GM19023 (cell line): ENCODE measurements at regions not wholly inside any gene's neighbourhood (a gene's known extent, or its start where the extent isn't known, plus 50 kb on each side); places are given as distances from the start of the nearest gene placed in this dataset.
"Not testable (repeated sequence)": the region's sequence is repeated elsewhere in the genome, so short reads cannot be mapped to it uniquely, and the experiment has no call there.

Experiments
- ATAC-seq: cut with Tn5 transposase; IDR thresholded peaks from one replicate; pipeline ENCODE4 v1.9.1; 2021; ENCODE audit warnings: mild to moderate bottlenecking, moderate library complexity; ENCODE audit not compliant: unreplicated experiment

DNA sequence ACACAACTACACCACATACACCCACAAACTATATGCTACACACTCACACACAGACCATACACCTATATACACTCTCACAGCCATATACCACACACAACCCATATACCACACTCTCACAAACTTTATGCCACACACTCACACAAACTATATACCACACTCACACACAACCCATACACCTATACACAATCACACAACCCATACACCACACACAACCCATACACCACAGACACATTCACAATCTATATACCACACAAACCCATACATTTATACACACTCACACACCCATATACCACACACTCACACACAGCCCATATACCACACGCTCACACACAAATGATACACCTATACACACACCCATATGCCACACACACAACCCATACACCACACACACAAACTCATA is 163.3 kb downstream of the TMEM121 start:
- ATAC-seq, result no peak

- no peak for ATAC-seq
These were observed 164.3 kb downstream of the TMEM121 start for GRCh38 chr14:105690671-105691070.

DNA sequence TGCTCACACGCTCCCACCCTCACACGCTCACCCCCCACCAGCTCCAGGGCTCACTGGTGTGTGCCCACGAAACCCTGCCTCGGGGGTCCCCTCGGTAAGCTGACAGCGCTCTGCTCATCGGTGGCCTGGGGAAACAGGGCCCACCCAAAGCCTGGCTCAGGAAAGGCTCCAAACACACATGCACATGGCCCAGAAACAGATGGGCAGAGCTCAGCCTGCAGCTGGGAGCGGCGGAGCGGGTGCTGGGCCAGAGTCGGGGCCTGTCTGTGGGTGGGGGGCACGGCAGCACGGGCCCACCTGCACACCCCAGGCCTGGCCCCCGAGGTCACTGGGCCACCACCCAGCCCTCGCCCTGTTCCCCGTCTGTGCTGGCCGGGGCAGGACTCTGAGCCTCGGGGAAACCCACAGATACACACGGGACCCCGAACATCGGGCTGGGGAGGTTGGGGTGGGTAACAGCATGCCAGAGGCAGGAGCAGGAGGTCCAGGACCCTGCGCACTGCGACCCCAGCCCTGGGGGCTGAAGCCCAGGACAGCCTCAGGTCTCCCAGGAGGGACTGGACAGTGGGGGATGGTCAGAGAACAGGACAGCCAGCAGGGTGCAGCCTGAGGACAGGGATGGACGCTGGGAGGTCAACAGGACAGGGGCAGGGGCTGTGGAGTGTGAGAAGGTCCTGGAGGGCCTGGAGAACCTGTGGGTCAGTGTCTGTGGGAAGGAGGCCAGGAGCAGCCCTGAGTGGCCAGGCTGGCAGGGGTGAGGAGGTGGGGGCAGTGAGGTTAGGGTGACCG is 165.1 kb downstream of the TMEM121 start:
- ATAC-seq, result not testable (repeated sequence)

- ATAC-seq, result not testable (repeated sequence)
These were observed 165.8 kb downstream of the TMEM121 start for GRCh38 chr14:105692110-105692685.

DNA sequence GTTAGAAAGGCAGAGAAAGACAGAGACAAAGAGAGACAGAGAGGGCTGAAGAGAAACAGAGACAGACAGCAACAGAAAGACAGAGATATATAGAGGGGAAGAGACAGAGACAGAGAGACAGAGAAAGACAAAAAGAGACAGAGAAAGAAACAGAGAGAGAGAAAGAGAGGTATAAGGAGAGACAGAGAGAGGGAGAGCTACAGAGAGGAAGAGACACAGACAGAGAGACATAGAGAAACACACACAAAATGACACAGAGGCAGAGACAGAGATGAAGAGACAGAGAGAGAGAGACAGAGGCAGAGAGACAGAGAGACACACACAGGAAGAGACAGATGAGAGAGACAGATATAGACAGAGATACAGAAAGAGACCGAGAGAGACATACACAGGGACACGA is 168.6 kb downstream of the TMEM121 start:
- no peak for ATAC-seq

DNA sequence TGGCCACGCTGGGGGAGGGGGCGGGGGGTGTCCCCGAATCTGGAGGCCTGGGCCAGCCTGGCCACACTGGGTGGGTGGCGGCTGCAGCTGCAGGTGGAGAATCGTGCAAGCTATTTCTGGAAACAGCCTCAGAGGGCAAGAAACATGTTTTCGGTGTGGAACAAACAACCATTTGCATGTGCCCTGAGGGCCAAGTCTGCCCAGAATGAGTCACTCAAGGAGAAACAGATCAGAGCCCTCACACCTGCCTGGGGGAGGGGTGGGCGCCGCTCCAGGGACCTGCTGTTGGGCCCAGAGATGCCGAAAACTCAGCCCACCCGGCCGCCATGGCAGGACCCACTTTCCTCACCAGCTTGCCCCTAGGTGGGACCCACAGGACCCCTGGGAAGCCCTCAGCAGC is 170.0 kb downstream of the TMEM121 start:
- ATAC-seq, result peak; percentile 52

DNA sequence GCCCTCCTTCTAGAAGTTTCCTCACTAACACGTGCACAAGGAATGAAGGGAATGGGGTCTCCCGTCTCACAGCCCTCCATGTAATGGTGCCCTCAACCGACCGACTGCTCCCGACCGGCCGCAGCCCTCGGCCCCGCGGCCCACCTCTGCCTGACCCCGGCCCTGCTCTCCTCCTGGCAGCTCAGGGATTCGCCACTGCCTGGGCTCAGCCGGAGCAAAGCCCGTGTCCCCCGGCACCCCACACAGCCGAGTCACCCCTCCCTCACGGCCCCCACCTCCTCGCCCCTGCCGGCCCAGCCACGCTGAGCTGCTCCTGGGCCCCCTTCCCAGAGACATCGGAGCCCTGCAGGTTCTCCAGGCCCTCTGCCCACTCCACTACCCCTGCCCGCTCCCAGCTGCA is 171.0 kb downstream of the TMEM121 start:
- not testable (repeated sequence) for ATAC-seq

- ATAC-seq, result not testable (repeated sequence)
These were observed 171.6 kb downstream of the TMEM121 start for GRCh38 chr14:105697955-105698354.

GRCh38 chr14:105698940-105699556 is 172.7 kb downstream of the TMEM121 start:
- ATAC-seq, result not testable (repeated sequence)

DNA sequence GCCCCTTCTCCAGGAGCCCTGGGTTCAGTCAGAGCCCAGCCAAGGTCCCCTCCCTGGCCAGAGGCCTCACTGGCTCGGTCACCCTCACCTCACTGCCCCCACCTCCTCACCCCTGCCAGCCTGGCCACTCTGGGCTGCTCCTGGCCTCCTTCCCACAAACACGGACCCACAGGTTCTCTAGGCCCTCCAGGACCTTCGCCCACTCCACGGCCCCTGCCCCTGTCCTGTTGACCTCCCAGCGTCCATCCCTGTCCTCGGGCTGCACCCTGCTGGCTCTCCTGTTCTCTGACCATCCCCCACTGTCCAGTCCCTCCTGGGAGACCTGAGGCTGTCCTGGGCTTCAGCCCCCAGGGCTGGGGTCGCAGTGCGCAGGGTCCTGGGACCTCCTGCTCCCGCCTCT is 173.3 kb downstream of the TMEM121 start:
- ATAC-seq, result not testable (repeated sequence)

GRCh38 chr14:105700146-105700545 is 173.8 kb downstream of the TMEM121 start:
- not testable (repeated sequence) for ATAC-seq

- ATAC-seq, result no peak
These were observed 174.4 kb downstream of the TMEM121 start for GRCh38 chr14:105700622-105701288.

DNA sequence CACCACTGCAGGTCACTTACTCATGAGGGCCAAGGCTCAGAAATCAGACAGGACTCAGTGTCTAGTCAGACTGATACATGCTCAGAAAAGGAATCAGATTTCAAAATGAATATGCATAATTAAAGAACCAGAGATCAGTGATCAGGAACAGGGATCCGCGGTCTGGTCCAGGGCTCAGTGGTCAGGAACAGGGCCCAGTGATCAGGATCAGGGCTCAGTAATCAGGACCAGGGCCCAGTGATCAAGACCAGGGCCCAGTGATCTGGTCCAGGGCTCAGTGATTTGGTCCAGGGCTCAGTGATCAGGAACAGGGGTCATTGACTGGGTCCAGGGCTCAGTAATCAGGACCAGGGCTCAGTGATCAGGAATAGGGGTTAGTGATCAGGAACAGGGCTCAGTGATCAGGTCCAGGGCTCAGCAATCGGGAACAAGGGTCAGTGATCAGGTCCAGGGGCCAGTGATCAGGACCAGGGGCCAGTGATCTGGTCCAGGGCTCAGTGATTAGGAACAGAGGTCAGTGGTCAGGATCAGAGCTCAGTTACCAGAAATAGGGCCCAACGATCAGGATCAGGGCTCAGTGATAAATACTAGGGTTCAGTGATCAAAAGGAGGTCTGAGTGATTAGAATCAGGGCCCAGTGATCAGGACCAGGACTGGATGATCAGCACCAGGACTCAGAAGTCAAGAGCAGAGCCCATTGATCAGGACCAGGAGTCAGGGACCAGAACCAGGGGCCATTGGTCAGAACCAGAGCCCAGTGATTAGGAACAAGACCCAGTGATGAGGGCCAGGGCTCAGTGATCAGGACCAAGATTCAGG is 175.3 kb downstream of the TMEM121 start:
- ATAC-seq, result no peak

DNA sequence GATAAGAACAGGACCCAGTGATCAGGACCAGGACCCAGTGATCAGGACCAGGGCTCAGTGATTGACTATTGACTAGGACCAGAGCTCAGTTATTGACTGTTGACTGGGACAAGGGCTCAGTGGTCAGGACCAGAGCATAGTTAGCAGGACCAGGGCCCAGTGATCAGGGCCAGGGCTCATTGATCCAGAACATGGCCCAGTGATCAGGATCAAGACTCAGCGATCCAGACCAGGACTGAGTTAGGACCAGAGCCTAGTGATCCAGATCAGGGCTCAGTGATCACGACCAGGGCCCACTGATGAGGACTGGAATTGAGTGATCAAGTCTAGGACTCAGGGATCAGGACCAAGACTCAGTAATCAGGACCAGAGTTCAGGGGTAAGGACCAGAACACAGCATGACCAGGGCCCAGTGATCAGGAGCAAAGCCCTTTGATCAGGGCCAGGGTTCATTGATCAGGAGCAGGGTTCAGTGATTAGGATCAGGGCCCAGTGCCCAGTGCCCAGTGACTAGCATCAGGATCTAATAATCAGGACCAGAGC is 176.0 kb downstream of the TMEM121 start:
- no peak for ATAC-seq

DNA sequence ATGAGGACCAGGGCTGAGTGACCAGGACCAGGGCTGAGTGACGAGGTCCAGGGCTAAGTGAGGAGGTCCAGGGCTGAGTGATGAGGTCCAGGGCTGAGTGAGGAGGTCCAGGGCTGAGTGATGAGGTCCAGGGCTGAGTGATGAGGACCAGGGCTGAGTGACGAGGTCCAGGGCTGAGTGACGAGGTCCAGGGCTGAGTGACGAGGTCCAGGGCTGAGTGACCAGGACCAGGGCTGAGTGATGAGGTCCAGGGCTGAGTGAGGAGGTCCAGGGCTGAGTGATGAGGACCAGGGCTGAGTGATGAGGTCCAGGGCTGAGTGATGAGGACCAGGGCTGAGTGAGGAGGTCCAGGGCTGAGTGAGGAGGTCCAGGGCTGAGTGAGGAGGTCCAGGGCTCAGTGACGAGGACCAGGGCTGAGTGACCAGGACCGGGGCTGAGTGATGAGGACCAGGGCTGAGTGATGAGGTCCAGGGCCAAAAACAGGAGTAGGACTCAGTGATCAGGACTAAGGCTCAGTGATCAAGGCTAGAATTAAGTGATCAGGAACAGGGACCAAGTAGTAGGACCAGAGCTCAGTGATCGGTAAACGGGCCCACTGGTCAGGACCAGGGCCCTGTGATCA is 176.8 kb downstream of the TMEM121 start:
- not testable (repeated sequence) for ATAC-seq

DNA sequence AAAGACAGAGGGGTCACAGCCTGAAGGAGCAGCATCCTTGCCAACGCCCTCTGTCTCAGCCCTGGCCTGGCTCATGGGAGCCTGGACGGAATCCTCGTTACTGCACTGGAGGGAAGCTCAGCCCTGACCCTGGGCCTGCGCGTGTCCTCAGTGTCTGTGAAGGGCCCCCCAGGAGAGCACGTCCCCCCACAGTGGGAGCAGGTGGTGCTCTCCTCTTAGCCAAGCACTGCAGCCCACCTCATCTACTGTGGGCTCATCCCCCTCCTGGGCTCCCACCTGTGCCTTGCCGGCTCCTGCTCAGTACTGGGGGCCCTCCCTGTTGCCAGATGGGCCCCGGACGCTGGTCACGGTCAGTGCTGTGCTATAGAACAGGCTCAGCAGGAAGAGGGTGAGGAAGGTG is 177.7 kb downstream of the TMEM121 start:
- ATAC-seq, result not testable (repeated sequence)

DNA sequence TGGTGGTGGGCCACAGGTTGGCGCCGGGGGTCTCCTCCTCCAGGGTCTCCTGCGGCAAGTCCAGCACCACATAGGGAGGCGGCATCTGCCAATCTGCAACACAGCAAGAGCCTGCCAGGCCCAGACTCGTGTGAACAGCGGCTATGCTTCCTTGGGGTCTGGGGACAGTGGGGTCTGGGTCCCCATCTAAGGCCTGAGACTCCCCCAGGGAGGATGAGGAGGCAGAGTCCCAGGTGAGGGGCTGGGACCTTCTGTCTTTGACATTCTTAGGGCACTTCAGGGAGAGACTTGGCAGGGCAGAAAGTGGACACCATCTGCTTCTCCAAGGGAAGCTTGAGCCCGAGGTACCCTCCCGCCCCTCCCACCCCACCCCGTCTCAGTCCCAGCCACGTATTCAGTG is 178.1 kb downstream of the TMEM121 start:
- not testable (repeated sequence) for ATAC-seq

DNA sequence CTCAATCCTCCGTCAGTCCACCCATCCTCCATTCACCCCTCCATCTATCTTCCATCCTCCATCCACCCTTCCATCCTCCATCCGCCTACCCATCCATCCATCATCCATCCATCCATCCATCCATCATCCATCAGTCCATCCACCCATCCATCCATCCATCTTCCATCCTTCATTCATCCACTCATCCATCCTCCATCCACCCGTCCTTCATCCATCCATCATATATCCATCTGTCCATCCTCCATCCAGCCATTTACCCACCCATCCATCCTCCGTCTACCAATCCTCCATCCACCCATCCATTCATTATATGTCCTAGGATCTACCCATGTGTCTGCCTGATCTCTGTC is 179.1 kb downstream of the TMEM121 start:
- not testable (repeated sequence) for ATAC-seq

GRCh38 chr14:105705862-105706700 is 179.7 kb downstream of the TMEM121 start:
- ATAC-seq, result not testable (repeated sequence)
